Naive thymus-derived CD4-positive, alpha-beta T cell (primary cell): ENCODE measurements at regions not wholly inside any gene's neighbourhood (a gene's known extent, or its start where the extent isn't known, plus 50 kb on each side); places are given as distances from the start of the nearest gene placed in this dataset.

Source experiments
- ATAC-seq: fragments of 150-1000 bp; cut with Tn5 transposase; 2 replicates; pipeline ENCODE4 v1.10.0; 2021; ENCODE audit warnings: mild to moderate bottlenecking, moderate library complexity
- CTCF ChIA-PET: fragments of 350-600 bp; sonication (Branson Sonifier 250); formaldehyde crosslinking; loops from one replicate; lab custom pipeline; 2021; ENCODE audit warnings: antibody characterized with exemption; lab: Charles Lee
- POLR2A ChIA-PET: fragments of 350-600 bp; sonication (Branson Sonifier 250); formaldehyde crosslinking; loops from one replicate; lab custom pipeline; 2021; ENCODE audit warnings: antibody characterized with exemption, inconsistent platforms; lab: Charles Lee
- DNase-seq, 9 donors: peaks; one replicate each; pipeline versions ENCODE4 v3.0.0 to v3.0.0-alpha.2; 2020 to 2022; ENCODE audit warnings: mixed read lengths in 1 of 9
- H3K27ac ChIP-seq: one replicate; pipeline ENCODE4 v1.7.0; 2013; ENCODE audit warnings: mild to moderate bottlenecking, low read depth, low read length, moderate library complexity
- H3K27me3 ChIP-seq, 2 donors: one replicate each; pipeline ENCODE4 v1.7.0; 2013; ENCODE audit warnings: low read length in 2 of 2, mild to moderate bottlenecking in 2 of 2, moderate library complexity in 2 of 2; ENCODE audit not compliant: control insufficient read depth in 2 of 2, insufficient read depth in 2 of 2
- H3K36me3 ChIP-seq, 3 experiments: 1 replicate in 2 of 3; 2 replicates in 1 of 3; pipeline ENCODE4 v1.7.0; 2013; ENCODE audit warnings: low read length in 3 of 3, mild to moderate bottlenecking in 3 of 3, moderate library complexity in 1 of 3; ENCODE audit not compliant: insufficient read depth in 3 of 3, control insufficient read depth in 2 of 3
- H3K4me1 ChIP-seq, 2 donors: one replicate each; pipeline ENCODE4 v1.7.0; 2013; ENCODE audit warnings: low read length in 2 of 2, mild to moderate bottlenecking in 2 of 2, moderate library complexity in 1 of 2; ENCODE audit not compliant: control insufficient read depth in 2 of 2, insufficient read depth in 2 of 2
- H3K4me3 ChIP-seq: 2 replicates; pipeline ENCODE4 v1.7.0; 2013; ENCODE audit warnings: mild to moderate bottlenecking, low read length
- H3K9me3 ChIP-seq, 3 experiments: 1 replicate in 2 of 3; 2 replicates in 1 of 3; pipeline ENCODE4 v1.7.0; 2013; ENCODE audit warnings: low read length in 3 of 3; ENCODE audit not compliant: control insufficient read depth in 2 of 3
- H3K27ac Mint-ChIP-seq, 9 donors: one replicate each; pipeline ENCODE4 v1.8.0; 2020 to 2022; ENCODE audit warnings: mixed read lengths in 9 of 9, mild to moderate bottlenecking in 8 of 9, moderate library complexity in 5 of 9, inconsistent platforms in 2 of 9
- H3K27me3 Mint-ChIP-seq, 5 donors: one replicate each; pipeline ENCODE4 v1.8.0; 2021 to 2022; ENCODE audit warnings: mixed read lengths in 5 of 5, mild to moderate bottlenecking in 1 of 5
- H3K36me3 Mint-ChIP-seq, 5 donors: one replicate each; pipeline ENCODE4 v1.8.0; 2020 to 2022; ENCODE audit warnings: mixed read lengths in 5 of 5, mild to moderate bottlenecking in 3 of 5, inconsistent platforms in 1 of 5
- H3K4me1 Mint-ChIP-seq, 7 donors: one replicate each; pipeline ENCODE4 v1.8.0; 2020 to 2022; ENCODE audit warnings: mixed read lengths in 7 of 7, mild to moderate bottlenecking in 3 of 7, inconsistent platforms in 1 of 7
- H3K4me3 Mint-ChIP-seq, 10 donors: one replicate each; pipeline ENCODE4 v1.8.0; 2020 to 2022; ENCODE audit warnings: mild to moderate bottlenecking in 10 of 10, mixed read lengths in 10 of 10, moderate library complexity in 6 of 10, inconsistent platforms in 2 of 10
- H3K9me3 Mint-ChIP-seq, 11 donors: one replicate each; pipeline ENCODE4 v1.8.0; 2020 to 2022; ENCODE audit warnings: mixed read lengths in 11 of 11, mild to moderate bottlenecking in 4 of 11, inconsistent platforms in 1 of 11, moderate library complexity in 1 of 11
- intact Hi-C, 2 donors: fragments of 100-400 bp; cut with micrococcal nuclease; formaldehyde crosslinking; loops; one replicate each; pipeline ENCODE4 v1.15.1; 2023

GRCh38 chr1:209354840-209355165 is 228.7 kb upstream of the CAMK1G start:
- Histone ChIP-seq H3K4me1 (no peaks in the 10 kb centered on the region), H3K9me3 (no peaks in the 10 kb centered on the region), H3K36me3 (no peaks in the 10 kb centered on the region), H3K4me3 (no peak overlapping the region), H3K27me3 (no peaks in the 10 kb centered on the region), H3K27ac (no peak overlapping the region)
- CTCF ChIA-PET = no interaction called here
- intact Hi-C loops = loop anchor here (1.0 to 10.0 kb wide), 4 partner anchors 153 to 702 kb away; no protein-coding TSS in a partner anchor
- ATAC-seq = no peak
- POLR2A ChIA-PET = no interaction called here
- Mint-ChIP-seq H3K4me1 (peaks cover 0 to 5% (median 2%) of the 10 kb centered on the region in 7 donors), H3K4me3 (no peak overlapping the region), H3K27ac (no peak overlapping the region), H3K9me3 (peaks cover 0 to 1% (median 0%) of the 10 kb centered on the region in 11 donors), H3K36me3 (no peaks in the 10 kb centered on the region), H3K27me3 (peaks cover 0 to 9% (median 3%) of the 10 kb centered on the region in 5 donors)
- DNase-seq = no peak

GRCh38 chr1:209355415-209355814 is 228.1 kb upstream of the CAMK1G start:
- H3K9me3 ChIP-seq = no peaks in the 10 kb centered on the region
- peaks cover 0 to 5% (median 2%) of the 10 kb centered on the region in 7 donors for H3K4me1 Mint-ChIP-seq
- no peaks in the 10 kb centered on the region for H3K36me3 Mint-ChIP-seq
- H3K27ac Mint-ChIP-seq = no peak overlapping the region
- no peaks in the 10 kb centered on the region for H3K27me3 ChIP-seq
- peaks cover 0 to 7% (median under 1%) of the 10 kb centered on the region in 5 donors for H3K27me3 Mint-ChIP-seq
- H3K27ac ChIP-seq = no peak overlapping the region
- POLR2A ChIA-PET = no interaction called here
- no peak for ATAC-seq
- intact Hi-C loops = loop anchor here (2.0 to 10.0 kb wide), 2 partner anchors 701 to 703 kb away; no protein-coding TSS in a partner anchor
- no peaks in the 10 kb centered on the region for H3K36me3 ChIP-seq
- DNase-seq = no peak
- H3K9me3 Mint-ChIP-seq = peaks cover 0 to 1% (median 0%) of the 10 kb centered on the region in 11 donors
- H3K4me3 Mint-ChIP-seq = no peak overlapping the region
- CTCF ChIA-PET = no interaction called here
- H3K4me3 ChIP-seq = no peak overlapping the region
- no peaks in the 10 kb centered on the region for H3K4me1 ChIP-seq

- Histone ChIP-seq H3K4me1 (no peaks in the 10 kb centered on the region), H3K4me3 (no peak overlapping the region), H3K27me3 (no peaks in the 10 kb centered on the region), H3K36me3 (no peaks in the 10 kb centered on the region), H3K27ac (no peak overlapping the region), H3K9me3 (no peaks in the 10 kb centered on the region)
- peaks cover 0 to 1% (median 0%) of the 10 kb centered on the region in 11 donors for H3K9me3 Mint-ChIP-seq
- POLR2A ChIA-PET = no interaction called here
- peaks cover 0 to 5% (median 2%) of the 10 kb centered on the region in 7 donors for H3K4me1 Mint-ChIP-seq
- DNase-seq = no peak
- no peak overlapping the region for H3K4me3 Mint-ChIP-seq
- ATAC-seq = no peak
- intact Hi-C loops = loop anchor here in 1 of 2 donors (10.0 kb wide), 1 partner anchor 702 kb away; no protein-coding TSS in a partner anchor
- no peaks in the 10 kb centered on the region for H3K36me3 Mint-ChIP-seq
- CTCF ChIA-PET = interaction anchor here (1.2 kb wide), 1 partner anchor 9 kb away, joined by 4 read pairs; no protein-coding TSS in a partner anchor
- peaks cover 0 to 15% (median 6%) of the 10 kb centered on the region in 5 donors for H3K27me3 Mint-ChIP-seq
- H3K27ac Mint-ChIP-seq = no peak overlapping the region
These were observed 226.5 kb upstream of the CAMK1G start for GRCh38 chr1:209356976-209357377.

GRCh38 chr1:209363112-209363511 is 220.4 kb upstream of the CAMK1G start:
- ChIA-PET POLR2A (no interaction called here), CTCF (no interaction called here)
- Mint-ChIP-seq H3K9me3 (peaks cover 0 to 3% (median 0%) of the 10 kb centered on the region in 11 donors), H3K4me1 (no peaks in the 10 kb centered on the region), H3K27ac (no peak overlapping the region), H3K36me3 (no peaks in the 10 kb centered on the region), H3K4me3 (no peak overlapping the region), H3K27me3 (peaks cover 5 to 21% (median 17%) of the 10 kb centered on the region in 5 donors)
- DNase-seq = no peak
- Histone ChIP-seq H3K27ac (no peak overlapping the region), H3K27me3 (no peaks in the 10 kb centered on the region), H3K4me3 (no peak overlapping the region), H3K36me3 (no peaks in the 10 kb centered on the region), H3K4me1 (no peaks in the 10 kb centered on the region), H3K9me3 (no peaks in the 10 kb centered on the region)
- no peak for ATAC-seq
- intact Hi-C loops = no loop called here

- Mint-ChIP-seq H3K9me3 (peaks cover 0 to 3% (median 0%) of the 10 kb centered on the region in 11 donors), H3K27me3 (peaks cover 14 to 25% (median 21%) of the 10 kb centered on the region in 5 donors), H3K4me1 (no peaks in the 10 kb centered on the region), H3K27ac (no peak overlapping the region), H3K4me3 (no peak overlapping the region), H3K36me3 (no peaks in the 10 kb centered on the region)
- ATAC-seq (no peak), DNase-seq (no peak)
- H3K27me3 ChIP-seq = no peaks in the 10 kb centered on the region
- POLR2A ChIA-PET = no interaction called here
- no peak overlapping the region for H3K4me3 ChIP-seq
- H3K27ac ChIP-seq = no peak overlapping the region
- no peaks in the 10 kb centered on the region for H3K4me1 ChIP-seq
- H3K9me3 ChIP-seq = no peaks in the 10 kb centered on the region
- no peaks in the 10 kb centered on the region for H3K36me3 ChIP-seq
- CTCF ChIA-PET = interaction anchor here (0.6 kb wide), 2 partner anchors 1318 to 1383 kb away, joined by 3 to 4 read pairs; no protein-coding TSS in a partner anchor
- intact Hi-C loops = no loop called here
These were observed 218.8 kb upstream of the CAMK1G start for GRCh38 chr1:209364716-209365115.

GRCh38 chr1:209367061-209367772 is 216.3 kb upstream of the CAMK1G start:
- H3K9me3 ChIP-seq = no peaks in the 10 kb centered on the region

More at GRCh38 chr1:209367061-209367772, 216.3 kb upstream of the CAMK1G start:
- no peaks in the 10 kb centered on the region for H3K4me1 ChIP-seq
- H3K27ac ChIP-seq = no peak overlapping the region
- DNase-seq (no peak), ATAC-seq (no peak)
- peaks cover 0 to 5% (median 0%) of the 10 kb centered on the region in 11 donors for H3K9me3 Mint-ChIP-seq
- peaks cover 11 to 25% (median 16%) of the 10 kb centered on the region in 5 donors for H3K27me3 Mint-ChIP-seq
- H3K36me3 ChIP-seq = no peaks in the 10 kb centered on the region
- H3K4me3 ChIP-seq = no peak overlapping the region
- no peaks in the 10 kb centered on the region for H3K36me3 Mint-ChIP-seq
- POLR2A ChIA-PET = no interaction called here
- no peaks in the 10 kb centered on the region for H3K27me3 ChIP-seq
- H3K4me1 Mint-ChIP-seq = no peaks in the 10 kb centered on the region
- intact Hi-C loops = no loop called here
- no peak overlapping the region for H3K4me3 Mint-ChIP-seq
- no peak overlapping the region for H3K27ac Mint-ChIP-seq
- CTCF ChIA-PET = no interaction called here
